Ascending aorta (tissue), 2 donors: ENCODE measurements at regions not wholly inside any gene's neighbourhood (a gene's known extent, or its start where the extent isn't known, plus 50 kb on each side); places are given as distances from the start of the nearest gene placed in this dataset.
A peak's percentile ranks its signal among the peaks of the same experiment; 100 is the strongest.

ENCODE experiments used
- DNase-seq, 2 donors: peaks; one replicate each; pipeline ENCODE4 v3.0.0-alpha.2; 2019; ENCODE audit warnings: low spot score in 2 of 2
- H3K27ac ChIP-seq, 2 donors: fragments of 200-600 bp; sonication (generic); one replicate each; pipeline ENCODE4 v1.5.1; 2016 to 2017; ENCODE audit warnings: mild to moderate bottlenecking in 1 of 2
- H3K27me3 ChIP-seq: fragments of 200-600 bp; sonication (generic); one replicate; pipeline ENCODE4 v1.5.1; 2017
- H3K36me3 ChIP-seq, 2 donors: fragments of 200-600 bp; sonication (generic); one replicate each; pipeline ENCODE4 v1.5.1; 2016
- H3K4me1 ChIP-seq, 2 donors: fragments of 200-600 bp; sonication (generic); one replicate each; pipeline ENCODE4 v1.5.1; 2016 to 2017; ENCODE audit warnings: mild to moderate bottlenecking in 1 of 2
- H3K4me3 ChIP-seq, 2 donors: fragments of 200-600 bp; sonication (generic); one replicate each; pipeline ENCODE4 v1.5.1; 2016 to 2017; ENCODE audit warnings: mild to moderate bottlenecking in 1 of 2
- H3K9me3 ChIP-seq, 2 donors: fragments of 200-600 bp; sonication (generic); one replicate each; pipeline ENCODE4 v1.5.1; 2016
- CTCF ChIP-seq, 3 experiments: fragments of 200-600 bp in 2 of 3; fragments of 450-650 bp in 1 of 3; sonication (generic) in 2 of 3; IDR thresholded peaks; one replicate each; pipeline ENCODE4 v1.5.1; 2016 to 2019; ENCODE audit warnings: antibody characterized with exemption in 3 of 3, mild to moderate bottlenecking in 1 of 3, moderate library complexity in 1 of 3
- intact Hi-C: fragments of 100-400 bp; cut with DNase I; formaldehyde crosslinking; loops from one replicate; pipeline ENCODE4 v1.15.1; 2023

GRCh38 chr13:39887387-39887786, 231.9 kb downstream of the COG6 start:
- Histone ChIP-seq H3K9me3 (peaks cover 0 to 12% of the 10 kb centered on the region in 2 donors), H3K36me3 (no peaks in the 10 kb centered on the region), H3K27me3 (no peaks in the 10 kb centered on the region), H3K4me3 (no peak overlapping the region), H3K4me1 (peaks cover 0 to under 1% of the 10 kb centered on the region in 2 donors), H3K27ac (no peak overlapping the region)
- intact Hi-C loops = no loop called here
- TF ChIP-seq CTCF (IDR thresholded peaks at IDR 0.05) = no peak
- DNase-seq = no peak

- no peak for DNase-seq
- peak overlapping the region; percentile 42 to 57 for H3K27ac ChIP-seq
- no peaks in the 10 kb centered on the region for H3K27me3 ChIP-seq
- H3K4me3 ChIP-seq = no peak overlapping the region
- no peak for TF ChIP-seq CTCF (IDR thresholded peaks at IDR 0.05)
- intact Hi-C loops = no loop called here
- peaks cover 0 to 3% of the 10 kb centered on the region in 2 donors for H3K4me1 ChIP-seq
- no peaks in the 10 kb centered on the region for H3K36me3 ChIP-seq
- peaks cover 0 to 7% of the 10 kb centered on the region in 2 donors for H3K9me3 ChIP-seq
Measured at GRCh38 chr13:39888865-39889810, 233.7 kb downstream of the COG6 start.

- Histone ChIP-seq H3K27ac (no peak overlapping the region), H3K9me3 (no peaks in the 10 kb centered on the region), H3K4me3 (no peak overlapping the region), H3K4me1 (peaks cover 0 to 3% of the 10 kb centered on the region in 2 donors), H3K27me3 (no peaks in the 10 kb centered on the region), H3K36me3 (no peaks in the 10 kb centered on the region)
- DNase-seq = no peak
- intact Hi-C loops = no loop called here
- TF ChIP-seq CTCF (IDR thresholded peaks at IDR 0.05) = no peak
Measured at GRCh38 chr13:39890537-39890936, 235.1 kb downstream of the COG6 start.

- no peak for DNase-seq
- H3K27ac ChIP-seq = peak overlapping the region; percentile 25 to 55
- H3K9me3 ChIP-seq = no peaks in the 10 kb centered on the region
- peaks cover 0 to 3% of the 10 kb centered on the region in 2 donors for H3K4me1 ChIP-seq
- no peaks in the 10 kb centered on the region for H3K36me3 ChIP-seq
- intact Hi-C loops = no loop called here
- H3K4me3 ChIP-seq = no peak overlapping the region
- no peaks in the 10 kb centered on the region for H3K27me3 ChIP-seq
- TF ChIP-seq CTCF (IDR thresholded peaks at IDR 0.05) = no peak
Measured at GRCh38 chr13:39892721-39893685, 237.5 kb downstream of the COG6 start.

- no peak overlapping the region for H3K4me3 ChIP-seq
- no peaks in the 10 kb centered on the region for H3K27me3 ChIP-seq
- DNase-seq = no peak
- intact Hi-C loops = no loop called here
- no peaks in the 10 kb centered on the region for H3K9me3 ChIP-seq
- TF ChIP-seq CTCF (IDR thresholded peaks at IDR 0.05) = no peak
- peaks cover 0 to 3% of the 10 kb centered on the region in 2 donors for H3K4me1 ChIP-seq
- H3K36me3 ChIP-seq = no peaks in the 10 kb centered on the region
- peak overlapping the region in 1 of 2 donors; percentile 25 for H3K27ac ChIP-seq
Measured at GRCh38 chr13:39893808-39894207, 238.3 kb downstream of the COG6 start.
